ENCODE measurements at regions not wholly inside any gene's neighbourhood (a gene's known extent, or its start where the extent isn't known, plus 50 kb on each side); places are given as distances from the start of the nearest gene placed in this dataset.

GRCh38 chr4:163622379-163623035, 128.0 kb downstream of the TMA16 start:
- Mint-ChIP-seq H3K27ac (no peak overlapping the region), H3K9me3 (no peaks in the 10 kb centered on the region), H3K4me1 (no peaks in the 10 kb centered on the region), H3K4me3 (no peak overlapping the region), H3K36me3 (ENCODE audit: low read depth) (no peaks in the 10 kb centered on the region), H3K27me3 (ENCODE audit: low read depth, poor library complexity) (peaks cover 4% of the 10 kb centered on the region)
- TF ChIP-seq, protein P1, sequence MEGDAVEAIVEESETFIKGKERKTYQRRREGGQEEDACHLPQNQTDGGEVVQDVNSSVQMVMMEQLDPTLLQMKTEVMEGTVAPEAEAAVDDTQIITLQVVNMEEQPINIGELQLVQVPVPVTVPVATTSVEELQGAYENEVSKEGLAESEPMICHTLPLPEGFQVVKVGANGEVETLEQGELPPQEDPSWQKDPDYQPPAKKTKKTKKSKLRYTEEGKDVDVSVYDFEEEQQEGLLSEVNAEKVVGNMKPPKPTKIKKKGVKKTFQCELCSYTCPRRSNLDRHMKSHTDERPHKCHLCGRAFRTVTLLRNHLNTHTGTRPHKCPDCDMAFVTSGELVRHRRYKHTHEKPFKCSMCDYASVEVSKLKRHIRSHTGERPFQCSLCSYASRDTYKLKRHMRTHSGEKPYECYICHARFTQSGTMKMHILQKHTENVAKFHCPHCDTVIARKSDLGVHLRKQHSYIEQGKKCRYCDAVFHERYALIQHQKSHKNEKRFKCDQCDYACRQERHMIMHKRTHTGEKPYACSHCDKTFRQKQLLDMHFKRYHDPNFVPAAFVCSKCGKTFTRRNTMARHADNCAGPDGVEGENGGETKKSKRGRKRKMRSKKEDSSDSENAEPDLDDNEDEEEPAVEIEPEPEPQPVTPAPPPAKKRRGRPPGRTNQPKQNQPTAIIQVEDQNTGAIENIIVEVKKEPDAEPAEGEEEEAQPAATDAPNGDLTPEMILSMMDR (IDR thresholded peaks at IDR 0.05) = no peak
- DNase-seq = no peak

DNA sequence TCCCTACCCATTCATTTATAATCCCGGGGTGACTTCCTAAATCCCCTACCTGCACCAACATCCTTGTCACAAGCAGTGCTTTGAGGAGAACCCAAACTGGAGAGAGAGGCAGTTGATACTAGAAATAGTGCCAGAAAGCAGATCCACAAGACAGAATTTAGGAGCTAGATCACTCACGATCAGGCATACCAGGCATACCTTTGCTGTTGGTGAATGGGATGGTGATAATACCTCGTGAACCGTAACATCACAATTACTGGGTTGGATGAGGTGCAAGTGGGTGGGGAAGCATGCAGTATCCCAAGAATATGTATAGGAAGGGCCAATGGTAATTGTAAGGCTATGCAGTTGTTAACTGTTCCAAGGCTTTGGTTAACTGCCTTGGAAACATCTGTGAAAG, 129.3 kb downstream of the TMA16 start:
- no peaks in the 10 kb centered on the region for H3K36me3 Mint-ChIP-seq (ENCODE audit: low read depth)
- DNase-seq = no peak
- H3K27ac Mint-ChIP-seq = no peak overlapping the region
- no peaks in the 10 kb centered on the region for H3K27me3 Mint-ChIP-seq (ENCODE audit: low read depth, poor library complexity)
- no peak overlapping the region for H3K4me3 Mint-ChIP-seq
- no peaks in the 10 kb centered on the region for H3K9me3 Mint-ChIP-seq
- no peaks in the 10 kb centered on the region for H3K4me1 Mint-ChIP-seq
- TF ChIP-seq, protein P1 (IDR thresholded peaks at IDR 0.05) = no peak

- H3K27me3 Mint-ChIP-seq (ENCODE audit: low read depth, poor library complexity) = no peaks in the 10 kb centered on the region
- no peaks in the 10 kb centered on the region for H3K9me3 Mint-ChIP-seq
- DNase-seq = no peak
- H3K4me1 Mint-ChIP-seq = no peaks in the 10 kb centered on the region
- no peak overlapping the region for H3K4me3 Mint-ChIP-seq
- TF ChIP-seq, protein P1 (IDR thresholded peaks at IDR 0.05) = no peak
- no peaks in the 10 kb centered on the region for H3K36me3 Mint-ChIP-seq (ENCODE audit: low read depth)
- no peak overlapping the region for H3K27ac Mint-ChIP-seq
Observed at GRCh38 chr4:163624727-163625126, 130.2 kb downstream of the TMA16 start.

DNA sequence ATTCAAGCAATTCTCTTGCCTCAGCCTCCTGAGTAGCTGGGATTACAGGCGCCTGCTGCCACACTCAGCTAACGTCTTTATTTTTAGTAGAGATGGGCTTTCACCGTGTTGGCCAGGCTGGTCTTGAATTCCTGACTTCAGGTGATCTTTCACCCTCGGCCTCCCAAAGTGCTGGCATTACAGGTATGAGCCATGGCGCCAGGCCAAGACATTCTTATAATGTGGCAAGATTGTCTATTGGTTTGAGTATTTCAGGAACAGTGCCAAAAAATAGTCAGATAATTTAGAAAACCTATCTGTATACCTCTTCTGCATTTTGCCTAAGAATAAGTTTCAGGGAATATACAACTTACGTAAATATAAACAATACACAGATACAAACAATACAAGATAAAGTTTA, 136.8 kb downstream of the TMA16 start:
- no peak overlapping the region for H3K27ac Mint-ChIP-seq
- peaks cover 5% of the 10 kb centered on the region for H3K4me1 Mint-ChIP-seq
- TF ChIP-seq, protein P1 (IDR thresholded peaks at IDR 0.05) = no peak
- peaks cover 10% of the 10 kb centered on the region for H3K9me3 Mint-ChIP-seq
- no peaks in the 10 kb centered on the region for H3K27me3 Mint-ChIP-seq (ENCODE audit: low read depth, poor library complexity)
- H3K4me3 Mint-ChIP-seq = no peak overlapping the region
- no peak for DNase-seq
- H3K36me3 Mint-ChIP-seq (ENCODE audit: low read depth) = peaks cover 5% of the 10 kb centered on the region

DNA sequence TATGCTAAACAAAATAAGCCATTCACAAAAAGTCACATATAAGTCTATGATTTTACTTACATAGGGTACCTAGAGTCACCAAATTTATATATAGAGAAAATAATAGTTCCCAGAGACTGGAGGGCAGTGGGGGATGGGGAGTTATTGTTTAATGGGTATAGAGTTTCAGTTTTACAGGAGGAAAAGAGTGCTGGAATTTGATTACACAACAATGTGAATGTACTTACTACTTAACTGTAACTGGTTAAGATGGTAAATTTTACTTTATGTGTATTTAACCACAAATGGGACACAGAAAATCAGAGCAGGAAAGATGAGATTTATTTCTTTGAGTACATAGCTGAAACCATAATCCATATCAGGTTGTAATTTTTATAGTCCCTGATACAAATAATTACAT, 144.4 kb downstream of the TMA16 start:
- Mint-ChIP-seq H3K27ac (no peak overlapping the region), H3K36me3 (ENCODE audit: low read depth) (no peaks in the 10 kb centered on the region), H3K4me1 (no peaks in the 10 kb centered on the region), H3K27me3 (ENCODE audit: low read depth, poor library complexity) (no peaks in the 10 kb centered on the region), H3K4me3 (no peak overlapping the region), H3K9me3 (peaks cover 4% of the 10 kb centered on the region)
- no peak for DNase-seq
- TF ChIP-seq, protein P1 (IDR thresholded peaks at IDR 0.05) = no peak

DNA sequence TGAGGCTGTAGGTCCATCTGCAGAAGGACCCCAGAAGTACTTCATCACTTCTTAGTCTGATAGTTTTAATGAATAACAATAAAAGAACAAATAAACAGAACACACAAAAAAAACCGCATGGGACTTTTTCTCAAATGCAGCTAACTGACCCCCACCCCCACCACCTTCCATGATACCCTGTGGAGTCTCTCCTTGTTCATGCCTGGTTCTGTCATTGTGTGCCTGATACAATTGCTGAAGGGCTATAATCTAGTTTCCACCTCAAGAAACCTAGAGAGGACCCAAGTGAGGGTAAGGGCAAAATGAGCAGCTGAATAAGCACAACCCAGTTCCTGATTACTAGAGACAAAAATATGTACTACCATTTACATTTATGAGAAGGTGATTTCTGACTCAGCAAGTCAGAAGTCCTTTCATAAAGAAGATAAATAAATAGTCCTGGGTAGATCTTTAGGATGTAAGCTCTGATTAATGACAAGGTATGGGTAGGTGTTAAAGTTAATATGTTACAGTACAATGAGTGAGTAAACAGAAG, 155.1 kb downstream of the TMA16 start:
- Mint-ChIP-seq H3K4me1 (no peaks in the 10 kb centered on the region), H3K27me3 (ENCODE audit: low read depth, poor library complexity) (no peaks in the 10 kb centered on the region), H3K36me3 (ENCODE audit: low read depth) (peaks cover 4% of the 10 kb centered on the region), H3K4me3 (no peak overlapping the region), H3K9me3 (peaks cover 24% of the 10 kb centered on the region), H3K27ac (no peak overlapping the region)
- no peak for DNase-seq
- TF ChIP-seq, protein P1 (IDR thresholded peaks at IDR 0.05) = no peak

Data from nephron progenitor cell (in vitro differentiated cells).